Choroid plexus epithelial cell (primary cell): ENCODE measurements at regions not wholly inside any gene's neighbourhood (a gene's known extent, or its start where the extent isn't known, plus 50 kb on each side); places are given as distances from the start of the nearest gene placed in this dataset.

Experiments used
- DNase-seq: peaks from one replicate; pipeline ENCODE4 v3.0.0-alpha.2; 2010; ENCODE audit warnings: low read depth
- H3K4me3 ChIP-seq: 2 replicates; pipeline ENCODE4 v1.5.1; 2011; ENCODE audit warnings: low read depth, mild to moderate bottlenecking, control low read depth, low read length, moderate library complexity
- TF ChIP-seq, protein P1 (sequence below): conservative IDR thresholded peaks from 2 replicates; pipeline ENCODE4 v1.5.1; 2011; ENCODE audit warnings: low read depth, mild to moderate bottlenecking, control low read depth, inconsistent platforms, low read length, moderate library complexity

- TF ChIP-seq, protein P1, sequence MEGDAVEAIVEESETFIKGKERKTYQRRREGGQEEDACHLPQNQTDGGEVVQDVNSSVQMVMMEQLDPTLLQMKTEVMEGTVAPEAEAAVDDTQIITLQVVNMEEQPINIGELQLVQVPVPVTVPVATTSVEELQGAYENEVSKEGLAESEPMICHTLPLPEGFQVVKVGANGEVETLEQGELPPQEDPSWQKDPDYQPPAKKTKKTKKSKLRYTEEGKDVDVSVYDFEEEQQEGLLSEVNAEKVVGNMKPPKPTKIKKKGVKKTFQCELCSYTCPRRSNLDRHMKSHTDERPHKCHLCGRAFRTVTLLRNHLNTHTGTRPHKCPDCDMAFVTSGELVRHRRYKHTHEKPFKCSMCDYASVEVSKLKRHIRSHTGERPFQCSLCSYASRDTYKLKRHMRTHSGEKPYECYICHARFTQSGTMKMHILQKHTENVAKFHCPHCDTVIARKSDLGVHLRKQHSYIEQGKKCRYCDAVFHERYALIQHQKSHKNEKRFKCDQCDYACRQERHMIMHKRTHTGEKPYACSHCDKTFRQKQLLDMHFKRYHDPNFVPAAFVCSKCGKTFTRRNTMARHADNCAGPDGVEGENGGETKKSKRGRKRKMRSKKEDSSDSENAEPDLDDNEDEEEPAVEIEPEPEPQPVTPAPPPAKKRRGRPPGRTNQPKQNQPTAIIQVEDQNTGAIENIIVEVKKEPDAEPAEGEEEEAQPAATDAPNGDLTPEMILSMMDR, result no peak
- no peak overlapping the region for H3K4me3 ChIP-seq
- DNase-seq, result no peak
Observed at GRCh38 chr9:76557674-76558225, 98.8 kb downstream of the GCNT1 start.

DNA sequence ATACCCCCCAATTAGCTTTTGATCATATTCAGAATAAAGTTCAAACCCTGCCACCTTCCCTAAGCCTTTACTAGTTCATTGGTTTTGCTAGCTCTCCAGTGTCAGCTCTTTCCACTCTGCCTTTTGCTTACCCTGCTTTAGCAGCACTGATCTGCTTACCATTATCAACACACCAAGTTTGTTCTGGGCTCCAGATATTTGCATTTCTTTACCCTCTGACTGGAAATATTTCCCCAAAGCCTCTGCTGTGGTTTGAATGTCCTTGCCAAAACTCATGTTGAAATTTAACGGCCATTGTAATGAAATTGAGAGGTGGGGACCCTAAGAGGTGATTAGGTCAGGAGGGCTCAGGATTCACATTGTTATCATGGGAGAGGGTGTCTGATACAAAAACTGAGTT is 99.5 kb downstream of the GCNT1 start:
- peak; percentile 38 for DNase-seq
- TF ChIP-seq, protein P1, result no peak

DNA sequence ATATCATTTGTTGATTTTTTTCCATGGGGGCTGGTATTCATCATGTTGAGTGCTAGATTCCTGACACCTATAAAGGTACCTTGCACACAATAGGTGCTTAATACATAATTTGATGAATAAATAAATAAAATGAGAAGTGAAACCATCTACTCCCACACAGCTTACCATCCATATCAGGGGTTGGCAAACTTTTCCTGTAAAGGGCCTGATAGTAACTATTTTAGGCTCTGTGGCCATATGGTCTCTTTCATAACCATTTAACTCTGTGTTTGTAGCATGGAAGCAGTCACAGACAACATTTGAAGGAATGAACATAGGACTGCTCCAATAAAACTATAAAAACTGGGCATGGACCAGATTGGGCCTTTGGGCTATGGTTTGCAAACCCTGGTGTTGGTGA is 100.3 kb downstream of the GCNT1 start:
- TF ChIP-seq, protein P1, result no peak
- no peak for DNase-seq
- H3K4me3 ChIP-seq, result no peak overlapping the region

More for the DNA sequence above, 99.5 kb downstream of the GCNT1 start:
- no peak overlapping the region for H3K4me3 ChIP-seq

- DNase-seq, result peak; percentile 90
- no peak overlapping the region for H3K4me3 ChIP-seq
Observed at GRCh38 chr9:76560481-76560922, 101.5 kb downstream of the GCNT1 start.

DNA sequence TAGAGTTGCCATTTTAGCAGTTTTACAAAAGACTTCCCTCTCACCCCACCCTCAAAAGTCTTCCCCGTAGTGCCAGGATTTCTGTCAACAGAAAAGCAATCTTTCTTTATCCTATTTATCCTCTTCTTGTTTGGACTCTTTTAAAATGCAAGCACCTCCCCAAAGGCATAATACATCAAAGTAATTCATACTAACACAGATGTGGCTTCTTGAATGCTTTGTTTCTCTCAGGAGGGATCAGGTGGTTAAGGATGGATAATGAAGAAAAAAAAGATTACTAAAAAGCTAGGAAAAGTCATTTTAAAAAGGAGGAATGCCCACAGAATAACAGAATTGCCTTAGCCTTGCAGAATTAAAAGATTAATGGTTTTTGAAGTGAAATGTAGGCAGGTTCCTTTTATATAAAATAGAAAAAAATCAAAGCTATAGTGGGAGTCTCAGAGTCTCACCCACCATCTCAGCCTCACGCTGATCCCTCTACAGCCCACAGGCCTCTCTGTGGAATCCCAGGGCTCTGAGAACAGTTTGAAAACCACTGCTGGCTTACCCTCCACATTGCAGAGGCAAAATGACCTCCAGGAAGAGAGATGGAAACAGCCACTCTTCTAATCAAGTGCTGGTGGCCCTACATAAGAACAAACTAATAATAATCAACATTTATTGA is 102.2 kb downstream of the GCNT1 start:
- TF ChIP-seq, protein P1, result no peak
- no peak for DNase-seq
- no peak overlapping the region for H3K4me3 ChIP-seq

More at GRCh38 chr9:76560481-76560922, 101.5 kb downstream of the GCNT1 start:
- TF ChIP-seq, protein P1, result no peak
